CD14-positive monocyte (primary cell): ENCODE measurements at regions not wholly inside any gene's neighbourhood (a gene's known extent, or its start where the extent isn't known, plus 50 kb on each side); places are given as distances from the start of the nearest gene placed in this dataset.

Source experiments
- DNase-seq, 3 donors: peaks; one replicate each; pipeline ENCODE4 v3.0.0-alpha.2; 2011 to 2022
- H2AFZ ChIP-seq: 2 replicates; pipeline ENCODE4 v1.6.0; 2012; ENCODE audit warnings: mild to moderate bottlenecking, low read depth, low read length, inconsistent platforms; ENCODE audit not compliant: insufficient read depth, poor library complexity, severe bottlenecking
- H3K27ac ChIP-seq, 2 donors: 1 replicate in 1 of 2; 2 replicates in 1 of 2; pipeline ENCODE4 v1.5.1; 2012 to 2013; ENCODE audit warnings: low read length in 2 of 2, control low read depth in 1 of 2, inconsistent platforms in 1 of 2, low read depth in 1 of 2, mild to moderate bottlenecking in 1 of 2
- H3K27me3 ChIP-seq, 2 donors: one replicate each; pipeline versions ENCODE4 v1.6.0 to v1.6.1; 2011 to 2013; ENCODE audit warnings: low read length in 2 of 2; ENCODE audit not compliant: control insufficient read depth in 2 of 2, insufficient read depth in 2 of 2
- H3K36me3 ChIP-seq, 2 donors: replicated peaks in 1 of 2; 1 replicate in 1 of 2; 2 replicates in 1 of 2; pipeline versions ENCODE4 v1.5.1 to v1.6.1; 2012 to 2013; ENCODE audit warnings: low read length in 2 of 2, control low read depth in 1 of 2, inconsistent platforms in 1 of 2, mild to moderate bottlenecking in 1 of 2; ENCODE audit not compliant: insufficient read depth in 2 of 2, control insufficient read depth in 1 of 2
- H3K4me1 ChIP-seq, 2 donors: 1 replicate in 1 of 2; 2 replicates in 1 of 2; pipeline versions ENCODE4 v1.5.1 to v1.6.1; 2012 to 2013; ENCODE audit warnings: low read length in 2 of 2, control low read depth in 1 of 2, inconsistent platforms in 1 of 2, mild to moderate bottlenecking in 1 of 2, moderate library complexity in 1 of 2; ENCODE audit not compliant: insufficient read depth in 2 of 2, control insufficient read depth in 1 of 2
- H3K4me2 ChIP-seq: replicated peaks from 2 replicates; pipeline ENCODE3; 2012; ENCODE audit warnings: low read length, moderate library complexity, mild to moderate bottlenecking; ENCODE audit not compliant: poor library complexity, severe bottlenecking; ENCODE audit errors: extremely low read depth
- H3K4me3 ChIP-seq, 3 experiments: fragments of 200-600 bp in 1 of 3; sonication (generic) in 1 of 3; replicated peaks in 1 of 3; 1 replicate in 2 of 3; 2 replicates in 1 of 3; pipeline ENCODE4 v1.5.1; 2011 to 2013; ENCODE audit warnings: low read length in 3 of 3, mild to moderate bottlenecking in 3 of 3, control low read depth in 2 of 3, low read depth in 2 of 3, inconsistent platforms in 1 of 3, moderate library complexity in 1 of 3
- H3K79me2 ChIP-seq: 2 replicates; pipeline ENCODE4 v1.6.0; 2012; ENCODE audit warnings: mild to moderate bottlenecking, control low read depth, inconsistent platforms, low read length, moderate library complexity; ENCODE audit not compliant: insufficient read depth
- H3K9ac ChIP-seq: 2 replicates; pipeline ENCODE4 v1.6.0; 2017; ENCODE audit warnings: low read length, mild to moderate bottlenecking; ENCODE audit not compliant: insufficient read depth, poor library complexity, severe bottlenecking
- H3K9me3 ChIP-seq, 2 donors: replicated peaks in 1 of 2; 1 replicate in 1 of 2; 2 replicates in 1 of 2; pipeline versions ENCODE4 v1.5.1 to v1.6.1; 2012 to 2013; ENCODE audit warnings: low read length in 2 of 2, control low read depth in 1 of 2; ENCODE audit not compliant: control insufficient read depth in 1 of 2, insufficient read depth in 1 of 2
- H4K20me1 ChIP-seq: 2 replicates; pipeline ENCODE4 v1.6.0; 2012; ENCODE audit warnings: mild to moderate bottlenecking, low read length, control low read depth, moderate library complexity; ENCODE audit not compliant: insufficient read depth
- H3K27ac Mint-ChIP-seq, 7 donors: one replicate each; pipeline ENCODE4 v1.8.0; 2020; ENCODE audit warnings: mild to moderate bottlenecking in 7 of 7, mixed read lengths in 7 of 7, moderate library complexity in 6 of 7, inconsistent platforms in 2 of 7
- H3K27me3 Mint-ChIP-seq, 3 donors: one replicate each; pipeline ENCODE4 v1.8.0; 2021 to 2022; ENCODE audit warnings: low read depth in 3 of 3, mild to moderate bottlenecking in 3 of 3, mixed read lengths in 3 of 3, moderate library complexity in 3 of 3, inconsistent platforms in 1 of 3
- H3K36me3 Mint-ChIP-seq, 2 donors: one replicate each; pipeline ENCODE4 v1.8.0; 2020; ENCODE audit warnings: mixed read lengths in 2 of 2, inconsistent platforms in 1 of 2, mild to moderate bottlenecking in 1 of 2
- H3K4me1 Mint-ChIP-seq: one replicate; pipeline ENCODE4 v1.8.0; 2020; ENCODE audit warnings: mild to moderate bottlenecking, mixed read lengths
- H3K4me3 Mint-ChIP-seq, 2 donors: one replicate each; pipeline ENCODE4 v1.8.0; 2020; ENCODE audit warnings: mild to moderate bottlenecking in 2 of 2, mixed read lengths in 2 of 2, moderate library complexity in 1 of 2
- H3K9me3 Mint-ChIP-seq, 7 donors: one replicate each; pipeline ENCODE4 v1.8.0; 2020 to 2022; ENCODE audit warnings: mixed read lengths in 7 of 7, mild to moderate bottlenecking in 6 of 7, moderate library complexity in 6 of 7, inconsistent platforms in 2 of 7
- WGBS: methylation state at CpG from one replicate; pipeline ENCODE4 v1.1.5; 2013; ENCODE audit warnings: missing lambda C conversion rate; ENCODE audit not compliant: insufficient coverage; 5-methylcytosine and 5-hydroxymethylcytosine counted together
- intact Hi-C, 2 donors: fragments of 100-400 bp; cut with micrococcal nuclease; formaldehyde crosslinking; loops; one replicate each; pipeline versions ENCODE4 v1.15.0 to v1.15.1; 2023
- TF ChIP-seq, protein P1 (sequence below): fragments of 200-600 bp; IDR thresholded peaks from one replicate; pipeline ENCODE4 v1.8.0; 2022; ENCODE audit warnings: antibody characterized with exemption, mild to moderate bottlenecking

DNA sequence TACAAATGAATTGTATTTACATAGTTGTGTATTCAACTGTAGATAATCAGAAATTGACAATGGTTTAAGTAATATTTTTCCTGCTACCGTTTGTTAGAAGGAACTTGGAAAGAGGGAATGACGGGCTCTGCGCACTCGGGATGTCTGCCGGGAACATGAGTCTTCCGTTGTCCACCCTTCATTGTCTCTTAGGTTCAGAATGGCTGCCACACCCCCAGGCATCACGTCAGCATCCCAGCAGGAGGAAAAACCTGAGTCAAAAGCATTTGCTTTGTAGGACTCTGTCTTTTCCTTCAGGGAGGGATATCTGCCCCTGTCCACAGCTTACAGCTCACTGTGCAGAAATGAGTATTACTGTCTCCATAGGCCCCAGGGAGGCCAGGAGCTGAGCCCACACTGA lies 331.2 kb downstream of the THBS2 start:
- no peaks in the 10 kb centered on the region for H3K27me3 ChIP-seq
- peaks cover 5 to 13% of the 10 kb centered on the region in 2 donors for H3K9me3 ChIP-seq
- peaks cover 0 to 19% (median 7%) of the 10 kb centered on the region in 7 donors for H3K9me3 Mint-ChIP-seq
- WGBS: 93% methylated on average over 3 of the region's 7 CpGs
- no peaks in the 10 kb centered on the region for H3K4me1 Mint-ChIP-seq
- no peaks in the 10 kb centered on the region for H3K79me2 ChIP-seq
- H3K4me2 ChIP-seq: no peak overlapping the region
- H3K27ac ChIP-seq: no peak overlapping the region
- TF ChIP-seq, protein P1, sequence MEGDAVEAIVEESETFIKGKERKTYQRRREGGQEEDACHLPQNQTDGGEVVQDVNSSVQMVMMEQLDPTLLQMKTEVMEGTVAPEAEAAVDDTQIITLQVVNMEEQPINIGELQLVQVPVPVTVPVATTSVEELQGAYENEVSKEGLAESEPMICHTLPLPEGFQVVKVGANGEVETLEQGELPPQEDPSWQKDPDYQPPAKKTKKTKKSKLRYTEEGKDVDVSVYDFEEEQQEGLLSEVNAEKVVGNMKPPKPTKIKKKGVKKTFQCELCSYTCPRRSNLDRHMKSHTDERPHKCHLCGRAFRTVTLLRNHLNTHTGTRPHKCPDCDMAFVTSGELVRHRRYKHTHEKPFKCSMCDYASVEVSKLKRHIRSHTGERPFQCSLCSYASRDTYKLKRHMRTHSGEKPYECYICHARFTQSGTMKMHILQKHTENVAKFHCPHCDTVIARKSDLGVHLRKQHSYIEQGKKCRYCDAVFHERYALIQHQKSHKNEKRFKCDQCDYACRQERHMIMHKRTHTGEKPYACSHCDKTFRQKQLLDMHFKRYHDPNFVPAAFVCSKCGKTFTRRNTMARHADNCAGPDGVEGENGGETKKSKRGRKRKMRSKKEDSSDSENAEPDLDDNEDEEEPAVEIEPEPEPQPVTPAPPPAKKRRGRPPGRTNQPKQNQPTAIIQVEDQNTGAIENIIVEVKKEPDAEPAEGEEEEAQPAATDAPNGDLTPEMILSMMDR: no peak
- no peak for DNase-seq
- no peak overlapping the region for H3K4me3 Mint-ChIP-seq
- no peak overlapping the region for H3K27ac Mint-ChIP-seq
- no peak overlapping the region for H2AFZ ChIP-seq
- H3K4me3 ChIP-seq: no peak overlapping the region
- H3K36me3 Mint-ChIP-seq: no peaks in the 10 kb centered on the region
- peaks cover 2 to 5% (median 3%) of the 10 kb centered on the region in 3 donors for H3K27me3 Mint-ChIP-seq
- intact Hi-C loops: no loop called here
- H4K20me1 ChIP-seq: no peaks in the 10 kb centered on the region
- H3K36me3 ChIP-seq: no peaks in the 10 kb centered on the region
- no peak overlapping the region for H3K9ac ChIP-seq
- no peaks in the 10 kb centered on the region for H3K4me1 ChIP-seq

- no peak for DNase-seq
- H3K4me3 Mint-ChIP-seq: no peak overlapping the region
- no peak overlapping the region for H3K27ac Mint-ChIP-seq
- no peaks in the 10 kb centered on the region for H3K79me2 ChIP-seq
- H3K4me2 ChIP-seq: no peak overlapping the region
- H3K9me3 Mint-ChIP-seq: peaks cover 0 to 10% (median 0%) of the 10 kb centered on the region in 7 donors
- TF ChIP-seq, protein P1: no peak
- no peak overlapping the region for H3K27ac ChIP-seq
- H3K9ac ChIP-seq: no peak overlapping the region
- no peaks in the 10 kb centered on the region for H3K36me3 ChIP-seq
- intact Hi-C loops: no loop called here
- WGBS: 93% methylated on average over 7 of the region's 8 CpGs
- no peaks in the 10 kb centered on the region for H3K27me3 ChIP-seq
- H3K4me1 Mint-ChIP-seq: no peaks in the 10 kb centered on the region
- H4K20me1 ChIP-seq: no peaks in the 10 kb centered on the region
- peaks cover 0 to 4% of the 10 kb centered on the region in 2 donors for H3K9me3 ChIP-seq
- H3K4me3 ChIP-seq: no peak overlapping the region
- H2AFZ ChIP-seq: no peak overlapping the region
- H3K27me3 Mint-ChIP-seq: peaks cover 3 to 5% (median 4%) of the 10 kb centered on the region in 3 donors
- no peaks in the 10 kb centered on the region for H3K4me1 ChIP-seq
- no peaks in the 10 kb centered on the region for H3K36me3 Mint-ChIP-seq
Observed at GRCh38 chr6:168920289-168920688, 333.4 kb downstream of the THBS2 start.
